Caco-2 (cell line): ENCODE measurements at regions not wholly inside any gene's neighbourhood (a gene's known extent, or its start where the extent isn't known, plus 50 kb on each side); places are given as distances from the start of the nearest gene placed in this dataset.
A peak's percentile ranks its signal among the peaks of the same experiment; 100 is the strongest.

Source experiments
- BruUV-seq: library from RNA; stranded (reverse); fragments of 400-500 nt; replicated peaks from 2 replicates; lab custom pipeline; 2021; lab: Mats Ljungman, UMichigan
- CTCF ChIA-PET: fragments of 300-600 bp; sonication (Branson Sonifier 250); formaldehyde crosslinking; loops from one replicate; lab custom pipeline; 2022; ENCODE audit warnings: antibody characterized with exemption; lab: Charles Lee
- POLR2A ChIA-PET: fragments of 300-600 bp; sonication (Branson Sonifier 250); formaldehyde crosslinking; loops from one replicate; lab custom pipeline; 2022; ENCODE audit warnings: antibody characterized with exemption; lab: Charles Lee
- DNase-seq, 2 experiments: peaks; one replicate each; pipeline versions ENCODE4 v3.0.0 to v3.0.0-alpha.2; 2020 to 2022
- H3K27me3 ChIP-seq: replicated peaks from 2 replicates; pipeline ENCODE4 v1.6.0; 2011; ENCODE audit warnings: low read length; ENCODE audit not compliant: control insufficient read depth, insufficient read depth
- H3K36me3 ChIP-seq: 2 replicates; pipeline ENCODE4 v1.5.1; 2011; ENCODE audit warnings: low read length; ENCODE audit not compliant: control insufficient read depth, insufficient read depth
- H3K4me1 ChIP-seq: fragments of 250-450 bp; sonication (Bioruptor Pico); 2 replicates; pipeline ENCODE4 v1.5.1; 2020; ENCODE audit warnings: mild to moderate bottlenecking
- H3K4me3 ChIP-seq: 2 replicates; pipeline ENCODE4 v1.5.1; 2011; ENCODE audit warnings: low read depth, mild to moderate bottlenecking, control low read depth, low read length
- H3K9me3 ChIP-seq: fragments of 250-450 bp; sonication (Bioruptor Pico); 2 replicates; pipeline ENCODE4 v1.5.1; 2020; ENCODE audit warnings: mild to moderate bottlenecking, moderate library complexity
- H3K27ac Mint-ChIP-seq: one replicate; pipeline ENCODE4 v1.8.0; 2022; ENCODE audit warnings: mixed read lengths; ENCODE audit not compliant: unreplicated experiment
- H3K27me3 Mint-ChIP-seq: one replicate; pipeline ENCODE4 v1.8.0; 2022; ENCODE audit warnings: mixed read lengths; ENCODE audit not compliant: insufficient read depth, unreplicated experiment
- H3K36me3 Mint-ChIP-seq: one replicate; pipeline ENCODE4 v1.8.0; 2022; ENCODE audit warnings: mild to moderate bottlenecking, mixed read lengths; ENCODE audit not compliant: insufficient read depth, unreplicated experiment
- H3K4me1 Mint-ChIP-seq: one replicate; pipeline ENCODE4 v1.8.0; 2022; ENCODE audit warnings: low read depth, mixed read lengths; ENCODE audit not compliant: unreplicated experiment
- H3K4me3 Mint-ChIP-seq: one replicate; pipeline ENCODE4 v1.8.0; 2022; ENCODE audit warnings: mild to moderate bottlenecking, moderate library complexity, mixed read lengths; ENCODE audit not compliant: unreplicated experiment
- H3K9me3 Mint-ChIP-seq: one replicate; pipeline ENCODE4 v1.8.0; 2022; ENCODE audit warnings: mixed read lengths; ENCODE audit not compliant: unreplicated experiment
- CTCF ChIP-seq, 2 experiments: fragments of 200-600 bp in 1 of 2; IDR thresholded peaks; 1 replicate in 1 of 2; 2 replicates in 1 of 2; pipeline versions ENCODE4 v1.5.1 to v1.8.0; 2011 to 2022; ENCODE audit warnings: antibody characterized with exemption in 1 of 2, control low read depth in 1 of 2, inconsistent platforms in 1 of 2, low read depth in 1 of 2, low read length in 1 of 2, mild to moderate bottlenecking in 1 of 2, moderate library complexity in 1 of 2; ENCODE audit not compliant: insufficient read depth in 1 of 2, severe bottlenecking in 1 of 2, unreplicated experiment in 1 of 2
- intact Hi-C: fragments of 100-400 bp; cut with micrococcal nuclease; formaldehyde crosslinking; loops from one replicate; pipeline ENCODE4 v1.10.0; 2022; ENCODE audit not compliant: unreplicated experiment

DNA sequence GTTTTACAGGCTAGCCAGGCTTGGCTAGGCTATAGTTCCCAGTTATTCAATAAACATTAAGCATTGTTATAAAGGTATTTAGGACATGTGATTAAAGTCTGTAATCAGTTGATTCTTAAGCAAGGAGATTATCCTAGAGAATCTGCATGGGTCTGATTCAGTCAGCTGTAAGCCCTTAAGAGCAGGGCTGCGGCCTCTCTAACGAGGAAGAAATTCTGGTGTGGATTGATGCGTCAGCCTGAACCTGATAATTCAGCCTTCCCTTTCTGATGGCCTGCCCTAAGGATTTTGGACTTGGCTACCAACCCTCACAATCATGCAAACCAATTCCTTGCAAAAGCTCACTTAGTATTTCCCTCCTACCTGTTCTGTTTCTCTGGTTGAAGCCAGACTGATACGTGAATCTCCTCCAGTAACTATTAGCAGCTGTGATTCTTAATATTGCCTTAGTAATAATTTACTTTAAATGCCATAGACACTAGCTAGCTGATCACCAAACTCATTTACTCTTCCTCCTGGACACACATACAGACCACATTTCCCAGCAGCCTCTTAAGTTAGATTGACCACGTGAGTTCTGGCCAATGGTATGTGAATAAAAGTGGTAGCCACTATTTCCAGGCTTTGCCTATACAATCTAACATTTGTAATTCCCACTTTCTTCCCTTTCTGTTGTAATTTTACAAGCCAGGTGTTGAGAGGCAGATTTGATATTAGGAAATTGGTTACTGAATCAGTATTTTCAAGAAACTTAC lies 678.0 kb upstream of the INTU start:
- no peaks in the 10 kb centered on the region for H3K36me3 ChIP-seq
- no peaks in the 10 kb centered on the region for H3K36me3 Mint-ChIP-seq
- BruUV-seq, result no TSS peak
- CTCF ChIA-PET, result no interaction called here
- intact Hi-C loops, result no loop called here
- no peaks in the 10 kb centered on the region for H3K9me3 ChIP-seq
- H3K4me1 Mint-ChIP-seq, result no peaks in the 10 kb centered on the region
- POLR2A ChIA-PET, result no interaction called here
- H3K4me1 ChIP-seq, result no peaks in the 10 kb centered on the region
- H3K27ac Mint-ChIP-seq, result no peak overlapping the region
- TF ChIP-seq CTCF (IDR thresholded peaks at IDR 0.05; ENCODE audit: insufficient read depth in 1 of 2, low read depth in 1 of 2, low read length in 1 of 2, severe bottlenecking in 1 of 2, unreplicated experiment in 1 of 2), result no peak
- no peak overlapping the region for H3K4me3 ChIP-seq
- no peak for DNase-seq
- no peak overlapping the region for H3K4me3 Mint-ChIP-seq
- no peaks in the 10 kb centered on the region for H3K27me3 ChIP-seq
- no peaks in the 10 kb centered on the region for H3K27me3 Mint-ChIP-seq
- no peaks in the 10 kb centered on the region for H3K9me3 Mint-ChIP-seq

- DNase-seq, result peak in 1 of 2 experiments; percentile 18
- Mint-ChIP-seq H3K4me3 (no peak overlapping the region), H3K27ac (no peak overlapping the region), H3K36me3 (no peaks in the 10 kb centered on the region), H3K9me3 (no peaks in the 10 kb centered on the region), H3K4me1 (no peaks in the 10 kb centered on the region), H3K27me3 (no peaks in the 10 kb centered on the region)
- Histone ChIP-seq H3K9me3 (no peaks in the 10 kb centered on the region), H3K4me3 (no peak overlapping the region), H3K27me3 (no peaks in the 10 kb centered on the region), H3K4me1 (no peaks in the 10 kb centered on the region), H3K36me3 (no peaks in the 10 kb centered on the region)
- no TSS peak for BruUV-seq
- TF ChIP-seq CTCF (IDR thresholded peaks at IDR 0.05; ENCODE audit: insufficient read depth in 1 of 2, low read depth in 1 of 2, low read length in 1 of 2, severe bottlenecking in 1 of 2, unreplicated experiment in 1 of 2), result no peak
- ChIA-PET CTCF (no interaction called here), POLR2A (no interaction called here)
- intact Hi-C loops, result no loop called here
These were observed 677.2 kb upstream of the INTU start for GRCh38 chr4:126955292-126956183.

GRCh38 chr4:126956184-126956897 lies 676.4 kb upstream of the INTU start:
- Histone ChIP-seq H3K36me3 (no peaks in the 10 kb centered on the region), H3K9me3 (no peaks in the 10 kb centered on the region), H3K4me1 (no peaks in the 10 kb centered on the region), H3K4me3 (no peak overlapping the region), H3K27me3 (no peaks in the 10 kb centered on the region)
- Mint-ChIP-seq H3K9me3 (no peaks in the 10 kb centered on the region), H3K27me3 (no peaks in the 10 kb centered on the region), H3K36me3 (no peaks in the 10 kb centered on the region), H3K4me3 (no peak overlapping the region), H3K27ac (no peak overlapping the region), H3K4me1 (no peaks in the 10 kb centered on the region)
- POLR2A ChIA-PET, result no interaction called here
- no peak for TF ChIP-seq CTCF (IDR thresholded peaks at IDR 0.05; ENCODE audit: insufficient read depth in 1 of 2, low read depth in 1 of 2, low read length in 1 of 2, severe bottlenecking in 1 of 2, unreplicated experiment in 1 of 2)
- intact Hi-C loops, result no loop called here
- peak in 1 of 2 experiments; percentile 19 for DNase-seq
- CTCF ChIA-PET, result no interaction called here
- no TSS peak for BruUV-seq
